Frontal cortex (tissue), 3 donors: ENCODE measurements at regions not wholly inside any gene's neighbourhood (a gene's known extent, or its start where the extent isn't known, plus 50 kb on each side); places are given as distances from the start of the nearest gene placed in this dataset.
A peak's percentile ranks its signal among the peaks of the same experiment; 100 is the strongest.
"Not testable (repeated sequence)": the region's sequence is repeated elsewhere in the genome, so short reads cannot be mapped to it uniquely, and the experiment has no call there.

Experiments used
- DNase-seq, 2 donors: peaks; one replicate each; pipeline ENCODE4 v3.0.0; 2012; ENCODE audit warnings: low spot score in 2 of 2
- FAIRE-seq: peaks from 2 replicates; lab custom pipeline; 2012; peaks lifted over from hg19 to GRCh38; lab: Jason Lieb, UNC
- donor health status: control.
- donor health status: control.
- donor health status: control.

DNA sequence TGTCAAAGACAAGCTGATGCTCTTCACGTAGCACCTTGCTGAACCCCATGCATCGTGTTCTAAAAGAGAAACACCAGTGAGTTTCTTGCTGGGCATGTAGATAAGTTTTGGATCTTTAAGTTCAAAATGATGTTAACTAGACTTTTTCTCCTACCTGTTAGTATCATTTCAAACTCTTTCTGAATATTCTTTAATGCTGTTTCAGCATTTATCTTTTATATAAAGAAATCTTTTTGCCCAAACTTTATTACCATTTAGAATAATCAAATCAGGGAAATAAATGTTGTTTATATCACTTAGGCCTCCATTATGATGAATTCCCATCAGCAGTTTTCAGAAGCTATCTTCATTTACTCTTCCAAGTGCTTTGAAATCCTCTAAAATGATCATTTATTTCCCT, 542.8 kb downstream of the CDH10 start:
- FAIRE-seq = no peak
- no peak for DNase-seq

DNA sequence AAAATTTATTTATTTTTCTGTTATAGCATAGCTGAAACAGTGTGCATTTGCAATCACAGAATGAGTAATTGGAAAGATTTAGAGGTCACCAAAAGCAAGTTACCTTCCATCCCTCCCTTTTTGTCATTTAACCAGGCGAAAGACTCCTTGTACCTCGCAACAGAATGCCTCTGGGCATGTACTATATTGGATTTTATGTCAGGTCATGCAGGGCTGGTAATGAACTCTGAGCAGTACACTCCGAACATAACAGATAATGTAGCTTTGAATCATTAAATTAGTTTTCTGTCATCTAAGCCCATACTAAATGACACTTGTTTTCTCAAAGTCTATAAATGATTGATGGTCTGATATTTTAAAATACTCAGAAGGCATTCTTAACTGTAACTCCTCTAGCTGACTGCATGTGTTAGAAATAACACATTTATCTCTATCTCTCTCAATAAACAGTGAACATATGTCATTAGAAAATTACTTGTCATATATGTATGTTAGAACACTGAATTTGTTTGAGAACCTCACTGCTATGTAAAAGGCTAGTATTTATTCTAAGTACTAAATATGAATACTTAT, 541.2 kb downstream of the CDH10 start:
- no peak for DNase-seq
- FAIRE-seq = no peak

DNA sequence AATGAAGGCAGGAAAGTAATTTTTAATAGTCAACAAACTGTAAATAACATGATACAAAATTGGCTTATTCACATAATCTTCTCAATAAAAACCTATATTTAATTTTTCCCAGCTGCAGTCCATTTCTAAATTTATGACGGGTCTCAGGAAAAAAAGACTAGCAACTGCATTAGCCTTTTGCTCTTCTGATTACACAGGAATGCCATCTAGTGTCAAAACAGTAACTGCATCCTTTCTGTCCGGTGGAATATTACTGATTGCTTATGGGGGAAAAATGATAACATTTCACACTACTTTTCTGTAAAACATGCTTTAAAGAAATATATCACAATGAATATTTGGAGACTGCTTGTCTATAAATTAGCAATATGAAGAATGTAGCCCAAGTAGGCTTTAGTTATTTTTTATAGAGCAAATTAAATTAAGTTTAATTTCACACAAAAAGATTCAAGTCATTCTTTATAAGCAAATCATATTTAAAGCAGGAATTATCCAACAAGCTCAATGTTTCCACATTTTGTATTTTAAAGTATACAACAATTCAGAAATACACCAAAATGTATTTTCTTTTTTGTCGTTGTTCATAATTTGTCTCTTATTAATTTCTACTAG, 534.7 kb downstream of the CDH10 start:
- FAIRE-seq (peak; percentile 31), DNase-seq (peak; percentile 1 to 18)

DNA sequence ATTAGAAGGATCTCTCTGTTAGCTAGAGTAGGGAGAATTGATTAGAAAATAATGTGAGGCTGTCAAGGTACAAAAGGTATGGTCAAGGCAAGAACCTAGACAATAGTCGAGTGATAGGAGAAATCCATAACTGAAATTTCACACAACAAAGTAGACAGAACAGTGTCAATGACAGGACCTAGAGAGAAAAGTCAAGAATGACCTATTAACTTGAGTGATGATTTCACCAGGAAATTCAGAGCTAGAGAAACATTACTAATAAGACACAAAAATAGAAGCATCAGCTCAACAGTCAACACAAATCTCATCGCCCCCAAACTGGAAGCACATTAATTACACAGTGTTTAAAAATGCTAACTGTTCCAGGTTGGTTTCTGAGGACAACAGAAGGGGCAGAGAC, 532.4 kb downstream of the CDH10 start:
- FAIRE-seq (no peak), DNase-seq (no peak)

DNA sequence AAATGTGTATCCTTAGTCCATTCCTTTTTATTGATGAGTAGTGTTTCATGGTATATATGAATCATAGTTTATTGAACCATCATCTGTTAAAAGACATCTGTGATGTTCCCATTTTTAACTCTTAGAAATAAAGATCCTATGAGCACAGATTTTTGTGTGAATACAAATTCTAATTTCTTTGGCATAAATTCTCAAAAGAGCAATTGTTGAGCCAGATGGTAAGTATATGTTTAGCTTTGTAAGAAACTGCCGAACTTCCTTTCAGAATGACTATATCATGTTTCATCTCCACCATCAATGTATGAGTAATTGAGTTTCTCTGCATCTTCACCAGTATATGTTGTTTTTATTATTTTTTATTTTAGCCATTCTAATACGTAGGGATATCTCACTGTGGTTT, 526.4 kb downstream of the CDH10 start:
- no peak for FAIRE-seq
- no peak for DNase-seq

DNA sequence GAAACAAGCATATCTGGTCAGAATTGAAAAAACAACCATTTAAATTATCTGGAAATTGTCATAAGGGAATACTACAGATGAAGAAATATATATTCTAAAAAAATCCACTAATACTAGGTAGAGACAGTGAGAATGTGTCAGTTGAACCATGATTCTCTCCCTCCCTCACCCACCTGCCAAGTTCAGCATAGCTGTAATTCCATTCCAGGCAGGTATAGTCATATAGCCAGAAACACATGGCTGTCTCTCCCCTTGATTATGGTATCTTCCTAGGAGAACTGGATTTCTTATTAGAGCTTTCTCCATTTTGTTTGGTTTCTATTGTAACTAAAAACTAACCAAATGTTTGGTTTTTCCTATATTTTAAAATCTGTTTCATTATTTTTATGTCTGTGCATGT, 509.2 kb downstream of the CDH10 start:
- no peak for FAIRE-seq
- no peak for DNase-seq

DNA sequence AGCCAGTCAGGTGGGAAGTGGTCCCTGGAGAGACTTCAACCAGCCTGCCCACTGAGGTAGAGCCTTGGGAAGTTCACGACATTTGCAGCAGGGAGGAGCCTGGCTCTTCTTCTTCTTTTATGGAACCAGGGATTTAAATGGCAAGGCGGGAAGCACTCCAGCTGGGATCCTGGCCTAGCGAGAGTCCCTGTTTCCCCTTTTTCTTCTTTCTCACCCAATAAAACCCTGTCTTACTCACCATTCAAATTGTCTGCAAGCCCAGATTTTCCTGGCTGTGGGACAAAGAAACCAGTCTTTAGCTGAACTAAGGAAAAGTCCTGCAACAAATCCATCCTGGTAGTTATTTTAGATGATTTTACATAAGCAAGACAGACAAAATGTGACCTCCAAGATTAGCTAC, 503.7 kb downstream of the CDH10 start:
- no peak for DNase-seq
- FAIRE-seq = no peak

DNA sequence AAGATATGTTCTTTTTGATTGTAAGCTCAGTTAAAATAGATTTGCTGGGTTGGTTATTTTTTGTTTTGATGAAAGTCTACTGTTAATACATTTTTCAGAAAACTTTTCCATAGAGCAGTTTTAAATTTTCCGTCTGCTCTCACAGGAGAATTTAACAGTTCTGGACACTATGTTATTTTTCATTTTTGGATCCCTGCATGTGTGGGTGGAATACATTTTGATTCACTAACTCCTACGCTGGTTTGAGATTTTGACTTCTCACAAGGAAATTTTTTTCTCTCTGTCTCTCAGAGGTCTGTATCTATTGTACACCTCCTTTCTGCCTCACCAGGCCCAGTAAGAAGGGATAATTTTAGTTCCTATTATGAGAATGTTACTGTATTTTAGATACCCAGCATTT, 502.4 kb downstream of the CDH10 start:
- DNase-seq = no peak
- FAIRE-seq = no peak

DNA sequence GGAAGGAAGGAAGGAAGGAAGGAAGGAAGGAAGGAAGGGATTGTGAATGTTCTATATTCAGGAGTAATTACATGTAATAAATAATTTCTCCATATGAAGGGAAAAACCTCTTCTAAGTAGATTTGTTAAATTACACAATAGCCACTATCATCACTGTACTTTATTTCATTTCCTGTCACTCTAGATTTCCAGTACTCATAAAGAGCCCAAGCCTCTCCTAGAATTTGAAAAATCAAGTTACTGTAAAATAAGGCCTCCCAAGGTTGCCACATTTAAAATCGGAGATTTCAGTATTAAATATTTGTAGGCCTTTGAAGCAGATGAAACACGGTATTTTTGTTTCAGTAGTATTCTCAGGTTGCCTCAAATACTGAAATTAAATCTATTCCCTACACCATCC, 499.0 kb downstream of the CDH10 start:
- DNase-seq = no peak
- FAIRE-seq = no peak

DNA sequence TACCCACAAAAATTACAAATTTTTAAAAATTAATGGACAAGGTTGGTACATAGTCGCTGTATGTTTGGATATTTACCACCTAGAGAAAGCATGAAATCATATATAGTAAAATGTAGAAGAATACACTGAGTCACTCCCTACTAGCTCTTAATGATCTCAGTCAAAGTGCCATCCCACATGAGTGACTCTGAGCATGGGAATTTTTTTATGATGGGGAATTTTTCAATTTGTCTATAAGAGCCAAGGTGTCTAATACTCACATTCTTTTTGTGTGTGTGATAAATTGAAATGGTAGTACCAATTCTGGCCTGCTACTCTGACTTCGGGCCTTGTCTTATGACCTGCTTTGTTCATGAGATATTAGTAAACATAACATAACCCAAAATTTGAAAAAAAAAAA, 483.2 kb downstream of the CDH10 start:
- no peak for DNase-seq
- FAIRE-seq = no peak

DNA sequence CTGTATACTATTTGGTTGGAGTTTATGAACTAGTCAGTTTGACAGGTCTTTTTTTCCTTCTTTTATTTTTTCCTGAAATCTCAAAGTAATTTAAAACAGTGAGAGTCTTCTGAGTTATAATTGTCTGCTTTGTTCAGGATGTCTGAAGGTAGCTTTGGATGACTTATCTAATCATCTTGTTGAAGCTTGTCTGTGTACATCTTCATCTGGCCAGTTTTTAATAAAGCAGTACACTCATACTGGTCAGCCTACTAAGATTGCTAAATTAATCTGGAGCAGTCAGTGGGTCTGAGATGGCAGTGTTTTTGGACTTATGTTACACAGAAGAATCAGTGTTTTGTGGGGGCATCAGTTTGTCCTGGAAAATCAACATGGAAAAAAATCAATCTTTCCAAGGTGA, 482.4 kb downstream of the CDH10 start:
- FAIRE-seq (no peak), DNase-seq (no peak)

DNA sequence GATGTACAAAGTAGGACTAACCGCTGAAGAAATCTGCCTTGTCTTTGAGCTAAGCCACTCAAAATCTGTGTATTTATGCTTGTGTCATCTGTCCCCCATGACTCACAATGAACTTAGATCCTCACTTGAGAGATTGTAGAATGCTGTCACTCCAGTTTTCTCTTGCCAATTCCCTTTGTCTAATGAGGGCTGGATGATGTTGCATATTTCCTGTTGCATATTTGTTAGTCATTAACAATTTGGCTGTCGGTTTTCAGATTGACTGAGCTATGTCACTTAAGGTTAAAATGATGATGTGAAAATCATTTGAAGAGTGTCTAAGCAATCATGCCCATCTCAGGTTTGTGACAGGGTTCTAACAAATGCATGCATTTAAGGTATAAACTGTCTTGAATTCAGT, 481.7 kb downstream of the CDH10 start:
- FAIRE-seq = no peak
- DNase-seq = no peak

DNA sequence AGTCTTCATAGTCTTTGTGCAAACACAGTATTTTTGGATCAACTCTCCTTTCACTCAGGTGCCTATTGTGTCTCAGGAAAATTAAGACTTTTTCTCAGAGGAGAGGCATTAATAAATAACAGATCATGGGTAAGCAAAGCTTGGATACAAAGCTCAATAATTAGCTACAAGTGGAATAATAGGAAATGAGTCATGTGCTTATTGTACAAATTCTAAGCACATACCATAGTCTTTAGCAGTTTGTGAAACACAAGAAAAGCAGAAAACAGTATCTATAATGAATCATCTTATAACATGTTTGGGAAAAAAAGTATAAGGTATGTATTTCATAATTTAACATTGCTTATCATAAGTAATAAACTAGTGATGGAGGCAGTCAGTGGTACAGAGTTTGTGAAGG, 477.0 kb downstream of the CDH10 start:
- DNase-seq (no peak), FAIRE-seq (no peak)

DNA sequence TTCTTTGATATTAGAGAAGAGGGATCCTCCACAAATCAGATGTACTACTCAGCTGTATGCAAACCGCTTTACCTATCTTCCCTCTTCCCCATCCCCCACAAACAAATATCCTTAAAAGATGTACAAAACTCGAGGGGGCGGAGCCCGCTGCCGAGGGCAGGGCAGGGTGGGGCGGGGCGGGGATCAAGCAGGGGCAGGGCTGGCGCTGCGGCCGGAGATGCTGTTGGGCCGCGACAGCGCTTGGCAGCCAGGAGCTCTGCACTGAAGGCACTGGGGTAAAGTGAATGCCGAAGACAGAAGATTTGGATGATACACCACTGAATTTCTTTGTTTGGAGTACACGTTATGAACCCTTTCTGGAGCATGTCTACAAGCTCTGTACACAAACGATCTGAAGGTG, 474.8 kb downstream of the CDH10 start:
- FAIRE-seq (no peak), DNase-seq (no peak)

DNA sequence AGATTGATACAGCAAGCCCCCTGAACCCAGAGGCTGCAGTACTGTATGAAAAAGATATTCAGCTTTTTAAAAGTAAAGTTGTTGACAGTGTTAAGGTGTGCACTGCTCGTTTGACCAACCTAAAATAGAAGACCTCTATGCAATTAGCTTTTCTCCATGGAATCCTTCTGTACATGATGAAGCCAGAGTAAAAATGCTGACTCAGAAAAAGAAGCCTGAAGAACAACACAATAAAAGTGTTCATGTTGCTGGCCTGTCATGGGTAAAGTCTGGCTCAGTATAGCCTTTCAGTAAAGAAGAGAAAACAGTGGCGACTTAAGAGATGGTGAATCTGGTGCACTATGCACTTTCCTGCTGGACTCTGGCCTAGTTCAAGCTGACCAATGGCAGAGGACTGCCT, 473.8 kb downstream of the CDH10 start:
- not testable (repeated sequence) for DNase-seq, FAIRE-seq

DNA sequence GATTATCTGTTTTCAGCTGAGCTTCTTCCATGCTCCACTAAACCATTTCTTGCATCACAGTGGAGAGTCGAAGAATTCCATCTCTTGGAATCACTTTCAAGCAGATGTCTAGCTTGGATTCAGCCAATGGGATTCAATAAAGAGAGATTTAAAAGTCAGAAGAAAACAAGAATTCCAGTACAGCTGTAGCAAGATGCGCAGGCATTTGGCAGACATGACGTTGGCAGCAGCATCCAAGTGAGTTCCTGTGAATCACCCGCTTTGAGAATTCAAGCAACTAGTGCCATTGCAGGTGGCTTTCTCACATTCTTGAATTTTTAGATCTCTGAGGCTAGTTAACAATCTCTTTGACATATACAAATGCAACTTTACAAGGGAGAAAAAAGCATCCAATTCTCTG, 467.0 kb downstream of the CDH10 start:
- no peak for FAIRE-seq

DNA sequence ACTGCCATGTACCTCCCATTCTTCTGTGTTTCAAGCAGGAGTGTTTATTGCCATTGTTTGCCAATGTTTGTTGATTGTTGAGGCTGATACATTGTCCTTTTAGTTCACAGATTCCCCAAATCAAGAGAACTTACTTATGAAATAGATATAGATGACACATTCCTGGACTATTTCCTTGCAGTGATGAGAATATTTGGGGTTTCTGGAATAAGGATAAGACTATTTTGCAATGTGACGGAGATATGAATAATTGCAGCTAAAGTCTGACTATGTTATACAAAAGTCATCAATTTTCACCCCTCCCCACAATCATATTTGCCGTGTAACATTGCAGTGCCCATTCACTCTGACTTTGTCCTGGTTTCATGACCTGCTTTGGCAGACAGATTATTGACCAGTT, 460.8 kb downstream of the CDH10 start:
- DNase-seq (no peak), FAIRE-seq (no peak)

More for the DNA sequence above, 467.0 kb downstream of the CDH10 start:
- no peak for DNase-seq

DNA sequence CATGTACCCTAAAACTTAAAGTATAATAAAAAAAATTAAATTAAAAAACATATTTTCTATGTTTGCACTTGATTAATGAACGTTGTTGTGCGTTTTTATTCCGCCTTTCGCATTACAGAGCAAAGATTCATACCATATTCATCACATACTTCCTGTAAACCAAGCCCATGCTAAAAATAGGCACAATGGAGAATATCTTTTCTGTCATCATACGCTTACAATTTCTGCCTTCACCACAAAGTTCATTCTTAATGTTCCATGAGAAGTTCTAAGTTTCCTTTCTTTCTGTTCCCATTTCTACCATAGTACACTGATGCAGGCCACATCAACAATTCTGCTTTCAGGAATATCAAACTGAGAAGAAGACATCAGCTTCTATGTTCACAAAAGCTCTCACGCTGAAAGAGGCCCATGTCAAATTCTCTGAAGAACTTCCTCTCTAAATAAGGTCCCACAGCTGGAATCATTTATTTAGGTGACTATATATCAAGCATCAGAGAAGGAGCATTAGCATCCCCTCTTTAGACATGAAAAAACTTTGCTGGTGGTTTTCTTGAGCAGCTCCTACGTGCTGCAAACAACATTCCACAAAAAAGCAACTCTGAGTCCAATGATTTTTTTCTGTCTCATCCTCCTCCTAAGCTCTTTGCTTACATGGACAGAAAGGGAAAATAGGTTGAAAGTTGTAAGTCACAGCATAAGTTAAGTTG, 456.4 kb downstream of the CDH10 start:
- DNase-seq (no peak), FAIRE-seq (no peak)

DNA sequence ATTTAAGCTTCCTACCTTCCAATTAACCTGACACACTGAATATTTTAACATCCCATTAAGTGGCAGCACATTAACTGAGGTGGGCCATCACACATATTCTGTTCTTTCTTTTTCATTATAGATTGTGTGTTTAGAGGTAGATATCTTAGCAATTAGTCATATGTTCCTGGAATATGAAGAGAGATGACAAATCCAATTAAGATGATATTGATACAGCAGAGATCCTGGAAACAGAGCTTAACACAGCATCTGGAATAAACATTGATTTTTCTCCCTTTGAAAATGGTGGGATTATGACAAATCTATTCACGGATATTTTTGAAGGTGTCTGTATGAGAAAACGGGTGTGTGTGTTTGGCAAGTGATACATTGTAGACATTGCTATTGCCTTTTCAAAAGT, 448.0 kb downstream of the CDH10 start:
- FAIRE-seq = no peak
- no peak for DNase-seq

DNA sequence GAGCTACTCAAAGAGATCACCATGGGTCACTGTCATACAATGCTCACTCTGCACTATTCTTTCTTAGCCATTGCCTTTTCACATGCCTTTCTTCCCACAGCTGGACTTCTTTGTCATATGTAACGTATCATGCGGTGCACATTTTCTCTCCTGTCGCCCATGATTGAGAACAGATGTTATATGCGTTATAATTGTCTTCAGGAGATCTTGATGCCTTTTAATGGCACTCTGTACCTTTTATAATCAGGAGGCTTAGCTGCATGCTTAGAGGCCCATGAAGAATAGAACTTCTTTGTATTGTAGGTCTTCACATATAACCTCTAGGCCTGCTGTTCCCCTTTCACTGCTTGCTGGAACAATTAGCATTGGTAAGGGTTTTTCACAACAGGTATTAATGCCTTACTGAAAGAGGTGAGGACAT, 436.1 kb downstream of the CDH10 start:
- DNase-seq = no peak

DNA sequence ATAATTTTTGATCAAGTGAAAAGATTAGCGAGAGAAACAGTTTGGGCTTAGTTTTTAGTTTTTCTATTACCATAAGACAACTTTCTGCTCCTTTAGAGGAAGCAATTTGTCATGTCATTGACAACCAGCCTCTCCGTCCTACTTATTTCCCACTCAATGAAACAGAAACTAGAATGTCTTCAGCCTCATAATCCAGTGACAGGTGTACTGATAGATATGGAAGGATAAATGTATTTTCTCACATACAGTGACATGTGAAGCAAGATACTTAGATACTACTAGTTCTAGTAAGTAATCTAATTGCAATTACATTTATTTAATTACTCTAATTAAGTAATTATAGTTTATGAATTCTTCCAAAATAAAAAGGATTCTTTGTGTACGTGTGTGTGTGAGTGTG, 429.7 kb downstream of the CDH10 start:
- no peak for DNase-seq
- no peak for FAIRE-seq

More for the DNA sequence above, 436.1 kb downstream of the CDH10 start:
- FAIRE-seq = no peak

DNA sequence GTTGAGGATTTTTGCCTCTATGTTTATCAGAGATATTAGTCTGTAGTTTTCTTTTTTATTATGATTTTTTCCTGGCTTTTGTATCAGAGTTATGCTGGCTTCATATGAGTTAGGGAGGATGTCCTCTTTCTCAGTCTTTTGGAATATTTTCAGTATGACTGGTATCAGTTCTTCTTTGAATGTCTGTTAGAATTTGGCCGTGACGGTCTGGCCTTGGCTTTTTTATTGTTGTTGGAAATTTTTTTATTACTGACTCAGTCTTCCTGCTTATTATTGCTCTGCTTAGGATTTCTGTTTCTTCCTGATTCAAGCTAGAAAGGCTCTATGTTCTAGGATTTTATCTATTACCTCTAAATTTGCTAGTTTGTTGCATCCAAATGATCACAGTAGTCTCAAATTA, 421.9 kb downstream of the CDH10 start:
- FAIRE-seq = no peak

More for the DNA sequence above, 421.9 kb downstream of the CDH10 start:
- DNase-seq = no peak
